ENCODE measurements at regions not wholly inside any gene's neighbourhood (a gene's known extent, or its start where the extent isn't known, plus 50 kb on each side); places are given as distances from the start of the nearest gene placed in this dataset.

DNA sequence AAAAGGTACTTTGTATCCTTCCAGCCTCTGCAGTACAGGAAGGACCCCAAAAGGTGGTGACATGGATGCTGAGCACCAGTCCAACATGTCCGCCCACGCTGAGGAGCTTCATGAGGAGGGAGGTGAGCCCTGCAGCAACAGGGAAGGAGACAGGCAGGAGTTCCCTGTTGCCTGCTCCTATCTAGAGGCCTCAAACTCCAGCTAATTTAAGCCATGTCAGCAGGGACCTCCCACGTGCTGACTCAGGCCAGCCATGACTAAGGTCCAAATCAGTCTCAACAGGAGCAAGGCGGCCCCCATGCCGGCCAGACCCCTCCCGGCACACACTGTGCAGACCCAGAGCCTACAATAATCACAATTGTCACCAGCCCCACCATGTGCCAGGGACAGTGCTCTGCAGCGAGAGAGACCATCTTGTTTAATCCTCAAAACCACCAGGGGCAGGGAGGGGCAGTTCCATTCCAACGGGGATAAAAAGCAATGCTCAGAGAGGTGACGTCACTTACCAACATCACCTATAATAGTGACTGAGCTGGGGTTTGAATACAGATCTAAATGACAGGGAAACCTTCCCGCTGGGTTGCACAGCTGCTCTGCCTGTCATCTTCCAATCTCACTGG, 54.5 kb upstream of the GATA2 start:
- H3K27me3 ChIP-seq (ENCODE audit: insufficient read depth, low read depth): no peaks in the 10 kb centered on the region
- no peaks in the 10 kb centered on the region for H3K36me3 ChIP-seq (ENCODE audit: low read depth)
- H3K9me3 ChIP-seq (ENCODE audit: insufficient read depth, low read depth): 0 out of 2 replicates have a peak, but pooled peaks cover 7% of the 10 kb centered on the region
- no peak overlapping the region for H3K4me3 ChIP-seq
- no peaks in the 10 kb centered on the region for H3K79me2 ChIP-seq (ENCODE audit: low read depth)
- BruUV-seq (replicated peaks): no TSS peak
- peaks cover 5% of the 10 kb centered on the region for H3F3A ChIP-seq (ENCODE audit: insufficient read depth, low read depth)
- 0 out of 2 replicates have a peak, but pooled peaks cover 6% of the 10 kb centered on the region for H3K4me1 ChIP-seq (replicated peaks; ENCODE audit: insufficient read depth)
- H2AFZ ChIP-seq: no peak overlapping the region
- DNase-seq: no peak
- peaks cover 4% of the 10 kb centered on the region; the same call in 1 of the 2 replicates for H3K9me2 ChIP-seq (ENCODE audit: insufficient read depth)
- POLR2A ChIA-PET (ENCODE audit: unreplicated experiment): interaction anchor here (0.7 kb wide), 1 partner anchor 953 kb away, joined by 5 read pairs; no protein-coding TSS in a partner anchor
- H4K20me1 ChIP-seq (ENCODE audit: insufficient read depth): no peaks in the 10 kb centered on the region
- CTCF ChIA-PET: no interaction called here
- intact Hi-C loops (cut with micrococcal nuclease; ENCODE audit: unreplicated experiment): no loop called here
- H3K27ac ChIP-seq: no peak overlapping the region
- H3K4me2 ChIP-seq: no peak overlapping the region
- TF ChIP-seq, protein P1, sequence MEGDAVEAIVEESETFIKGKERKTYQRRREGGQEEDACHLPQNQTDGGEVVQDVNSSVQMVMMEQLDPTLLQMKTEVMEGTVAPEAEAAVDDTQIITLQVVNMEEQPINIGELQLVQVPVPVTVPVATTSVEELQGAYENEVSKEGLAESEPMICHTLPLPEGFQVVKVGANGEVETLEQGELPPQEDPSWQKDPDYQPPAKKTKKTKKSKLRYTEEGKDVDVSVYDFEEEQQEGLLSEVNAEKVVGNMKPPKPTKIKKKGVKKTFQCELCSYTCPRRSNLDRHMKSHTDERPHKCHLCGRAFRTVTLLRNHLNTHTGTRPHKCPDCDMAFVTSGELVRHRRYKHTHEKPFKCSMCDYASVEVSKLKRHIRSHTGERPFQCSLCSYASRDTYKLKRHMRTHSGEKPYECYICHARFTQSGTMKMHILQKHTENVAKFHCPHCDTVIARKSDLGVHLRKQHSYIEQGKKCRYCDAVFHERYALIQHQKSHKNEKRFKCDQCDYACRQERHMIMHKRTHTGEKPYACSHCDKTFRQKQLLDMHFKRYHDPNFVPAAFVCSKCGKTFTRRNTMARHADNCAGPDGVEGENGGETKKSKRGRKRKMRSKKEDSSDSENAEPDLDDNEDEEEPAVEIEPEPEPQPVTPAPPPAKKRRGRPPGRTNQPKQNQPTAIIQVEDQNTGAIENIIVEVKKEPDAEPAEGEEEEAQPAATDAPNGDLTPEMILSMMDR (conservative IDR thresholded peaks at IDR 0.05): no peak
- no peak for TF ChIP-seq EZH2 (IDR thresholded peaks at IDR 0.05; ENCODE audit: low read depth)

DNA sequence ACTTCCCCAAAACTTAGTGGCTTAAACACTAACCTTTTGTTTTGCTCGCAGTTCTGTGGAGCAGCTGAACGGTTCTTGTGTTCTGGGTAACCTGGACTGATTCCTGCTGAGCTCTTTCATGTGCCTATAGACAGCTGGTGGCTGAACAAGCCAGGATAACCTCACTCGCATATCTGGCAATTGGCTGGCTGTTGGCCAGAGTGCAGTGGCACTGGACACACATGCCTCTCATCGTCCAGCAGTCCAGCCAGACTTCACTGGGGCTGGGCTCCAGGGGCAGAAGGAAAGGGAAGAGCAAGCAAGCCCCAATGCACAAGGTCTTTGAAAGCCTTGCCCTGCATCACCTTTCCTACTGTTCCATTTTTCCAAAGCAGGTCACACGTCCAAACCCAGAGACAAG, 53.6 kb upstream of the GATA2 start:
- no peaks in the 10 kb centered on the region for H4K20me1 ChIP-seq (ENCODE audit: insufficient read depth)
- H3F3A ChIP-seq (ENCODE audit: insufficient read depth, low read depth): peaks cover 5% of the 10 kb centered on the region
- H3K4me3 ChIP-seq: no peak overlapping the region
- H3K9me2 ChIP-seq (ENCODE audit: insufficient read depth): peaks cover 4% of the 10 kb centered on the region; the same call in 1 of the 2 replicates
- intact Hi-C loops (cut with micrococcal nuclease; ENCODE audit: unreplicated experiment): no loop called here
- BruUV-seq (replicated peaks): no TSS peak
- ChIA-PET POLR2A (ENCODE audit: unreplicated experiment) (no interaction called here), CTCF (no interaction called here)
- DNase-seq: no peak
- TF ChIP-seq, protein P1 (conservative IDR thresholded peaks at IDR 0.05): no peak
- TF ChIP-seq EZH2 (IDR thresholded peaks at IDR 0.05; ENCODE audit: low read depth): no peak
- H3K79me2 ChIP-seq (ENCODE audit: low read depth): no peaks in the 10 kb centered on the region
- no peaks in the 10 kb centered on the region for H3K27me3 ChIP-seq (ENCODE audit: insufficient read depth, low read depth)
- 0 out of 2 replicates have a peak, but pooled peaks cover 6% of the 10 kb centered on the region for H3K4me1 ChIP-seq (replicated peaks; ENCODE audit: insufficient read depth)
- H3K36me3 ChIP-seq (ENCODE audit: low read depth): no peaks in the 10 kb centered on the region
- H3K4me2 ChIP-seq: no peak overlapping the region
- no peak overlapping the region for H3K27ac ChIP-seq
- 0 out of 2 replicates have a peak, but pooled peaks cover 7% of the 10 kb centered on the region for H3K9me3 ChIP-seq (ENCODE audit: insufficient read depth, low read depth)
- no peak overlapping the region for H2AFZ ChIP-seq

DNA sequence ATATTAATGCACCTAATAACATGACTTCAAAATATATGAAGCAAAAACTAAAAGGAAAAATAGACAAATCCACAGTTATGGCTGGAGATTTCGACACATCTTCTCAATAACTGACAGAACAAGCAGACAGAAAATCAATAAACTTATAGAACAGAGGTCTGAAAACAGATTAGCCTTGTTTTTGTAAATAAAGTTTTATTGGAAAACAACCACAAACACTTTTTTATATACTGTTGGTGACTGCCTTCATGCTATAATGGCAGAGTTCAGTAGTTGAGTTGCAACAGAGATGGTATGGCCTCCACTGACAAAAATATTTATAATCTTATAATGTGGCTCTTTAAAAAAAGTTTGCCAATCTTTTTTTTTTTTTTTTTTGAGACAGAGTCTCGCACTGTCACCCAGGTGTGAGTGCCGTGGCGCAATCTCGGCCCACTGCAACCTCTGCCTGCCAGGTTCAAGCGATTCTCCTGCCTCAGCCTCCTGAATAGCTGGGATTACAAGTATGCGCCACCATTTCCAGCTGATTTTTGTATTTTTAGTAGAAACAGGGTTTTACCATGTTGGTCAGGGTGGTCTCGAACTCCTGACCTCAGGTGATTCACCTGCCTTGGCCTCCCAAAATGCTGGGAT, 52.2 kb upstream of the GATA2 start:
- intact Hi-C loops (cut with micrococcal nuclease; ENCODE audit: unreplicated experiment): no loop called here
- Histone ChIP-seq H3K4me3 (no peak overlapping the region), H2AFZ (no peak overlapping the region), H3K79me2 (ENCODE audit: low read depth) (no peaks in the 10 kb centered on the region), H3K36me3 (ENCODE audit: low read depth) (no peaks in the 10 kb centered on the region), H3K4me2 (no peak overlapping the region), H4K20me1 (ENCODE audit: insufficient read depth) (no peaks in the 10 kb centered on the region), H3K9me3 (ENCODE audit: insufficient read depth, low read depth) (0 out of 2 replicates have a peak, but pooled peaks cover 7% of the 10 kb centered on the region), H3K27ac (no peak overlapping the region), H3K27me3 (ENCODE audit: insufficient read depth, low read depth) (no peaks in the 10 kb centered on the region), H3K4me1 (replicated peaks; ENCODE audit: insufficient read depth) (0 out of 2 replicates have a peak, but pooled peaks cover 6% of the 10 kb centered on the region), H3F3A (ENCODE audit: insufficient read depth, low read depth) (peaks cover 5% of the 10 kb centered on the region), H3K9me2 (ENCODE audit: insufficient read depth) (peaks cover 4% of the 10 kb centered on the region; the same call in 1 of the 2 replicates)
- CTCF ChIA-PET: no interaction called here
- BruUV-seq (replicated peaks): no TSS peak
- no peak for TF ChIP-seq EZH2 (IDR thresholded peaks at IDR 0.05; ENCODE audit: low read depth)
- TF ChIP-seq, protein P1 (conservative IDR thresholded peaks at IDR 0.05): no peak
- DNase-seq: no peak
- POLR2A ChIA-PET (ENCODE audit: unreplicated experiment): no interaction called here

All from PC-9 (cell line).